KBM-7 (cell line): ENCODE measurements at regions not wholly inside any gene's neighbourhood (a gene's known extent, or its start where the extent isn't known, plus 50 kb on each side); places are given as distances from the start of the nearest gene placed in this dataset.

Experiments
- DNase-seq: peaks from one replicate; pipeline ENCODE4 v3.0.0-alpha.2; 2015
- in situ Hi-C: fragments of 300-500 bp; cut with MboI; formaldehyde crosslinking; loops from 2 replicates; pipeline ENCODE4 v1.14.3; 2020; ENCODE audit warnings: low sequenced_read_pairs, low pct_unique_long_range_greater_than_20kb, mixed read lengths

DNA sequence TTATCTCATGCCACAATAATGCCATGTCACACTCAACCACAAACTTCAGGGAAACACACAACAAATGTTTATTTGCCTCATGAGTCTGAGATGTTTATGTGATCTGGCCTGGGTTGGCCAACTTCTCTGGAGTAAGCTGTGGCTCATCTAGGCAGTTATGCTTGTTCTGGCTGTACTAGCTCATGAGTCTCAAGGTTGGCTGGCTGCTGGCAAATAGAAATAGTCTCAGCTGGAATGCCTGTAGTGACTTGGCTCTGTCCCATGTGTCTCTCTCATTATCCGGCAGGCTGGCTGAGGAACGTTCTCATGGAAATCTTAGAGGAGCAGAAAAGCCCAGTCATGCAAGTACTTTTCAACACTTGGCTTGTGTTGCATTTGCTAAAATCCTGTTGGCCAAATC is 234.9 kb upstream of the CDH2 start:
- in situ Hi-C loops: no loop called here
- DNase-seq: no peak

DNA sequence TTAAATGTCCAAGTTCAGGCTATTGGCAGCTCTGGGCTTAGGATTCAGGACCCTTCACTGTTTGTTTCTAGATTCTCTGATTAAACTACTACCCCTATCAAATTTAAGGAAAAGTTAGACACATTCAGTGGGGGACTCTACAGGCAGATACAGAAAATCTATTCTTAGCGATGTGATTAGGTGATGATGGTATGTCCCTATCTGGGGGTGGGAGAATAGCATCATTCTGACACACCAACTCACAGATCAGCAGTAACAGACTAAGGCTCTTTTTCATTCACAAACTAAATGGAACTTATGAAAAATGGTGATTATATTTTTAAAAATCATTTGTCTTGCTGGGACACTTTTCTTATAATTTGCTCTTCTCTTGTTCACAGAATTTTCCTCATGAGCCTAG is 232.9 kb upstream of the CDH2 start:
- no peak for DNase-seq
- in situ Hi-C loops: no loop called here

DNA sequence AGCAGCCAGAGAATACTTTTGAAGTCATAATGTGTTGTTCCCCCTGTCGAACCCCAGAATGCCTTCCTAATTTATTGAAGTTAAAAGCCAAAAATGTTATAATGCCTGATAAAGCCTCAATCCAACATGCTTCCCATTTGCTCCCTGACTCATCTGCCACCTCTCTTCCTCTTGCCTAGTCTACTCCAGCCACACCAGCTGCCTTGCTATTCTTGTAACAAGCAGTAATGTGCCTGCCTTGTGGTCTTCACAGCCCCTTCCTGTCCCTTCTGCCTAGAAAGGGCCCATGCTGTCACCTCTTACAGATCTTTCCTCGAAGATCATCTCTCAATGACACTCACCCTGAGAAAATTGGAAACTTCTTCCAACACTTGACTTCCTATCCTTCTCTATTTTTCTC is 231.6 kb upstream of the CDH2 start:
- no peak for DNase-seq
- in situ Hi-C loops: no loop called here

DNA sequence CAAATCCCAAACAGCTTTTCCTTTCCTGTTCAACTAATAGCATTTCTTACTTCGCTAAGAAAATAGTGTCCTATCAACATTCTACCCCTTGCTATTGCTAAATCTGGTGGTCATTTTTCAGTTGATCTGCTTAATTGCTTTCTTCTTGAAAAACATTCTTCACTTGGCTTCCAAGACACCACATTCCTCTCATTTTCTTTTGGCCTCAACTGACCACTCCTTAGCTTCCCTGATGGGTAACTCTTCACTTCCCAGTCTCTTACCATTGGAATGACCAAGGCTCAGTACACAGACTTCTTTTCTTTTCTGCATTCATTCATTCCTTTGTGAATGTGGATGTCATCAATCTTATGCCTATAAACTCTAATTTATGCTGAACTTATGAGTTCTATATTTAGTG is 230.8 kb upstream of the CDH2 start:
- DNase-seq: no peak
- in situ Hi-C loops: no loop called here

- in situ Hi-C loops: no loop called here
Observed at GRCh38 chr18:28406533-28406932, 229.6 kb upstream of the CDH2 start.

DNA sequence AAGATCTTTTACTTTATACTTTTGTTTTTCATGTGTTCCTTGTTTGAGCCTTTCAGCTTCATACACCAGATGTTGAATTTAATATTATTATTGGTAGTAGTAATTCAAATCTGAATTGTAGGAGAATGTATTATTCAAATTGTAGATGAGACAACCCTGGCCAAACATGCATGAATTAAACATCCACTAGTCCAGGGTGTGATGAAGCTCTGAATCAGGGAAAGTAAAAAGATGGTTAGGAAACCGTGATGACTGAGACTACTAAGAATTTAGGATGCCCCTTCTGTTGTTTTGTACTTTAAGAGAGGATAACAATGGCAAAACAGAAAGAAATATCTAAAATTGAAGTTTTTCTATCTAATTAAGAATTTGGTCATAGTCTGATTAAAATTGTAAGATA is 227.8 kb upstream of the CDH2 start:
- DNase-seq: no peak
- in situ Hi-C loops: no loop called here

More at GRCh38 chr18:28406533-28406932, 229.6 kb upstream of the CDH2 start:
- no peak for DNase-seq

GRCh38 chr18:28399781-28400362 is 222.9 kb upstream of the CDH2 start:
- DNase-seq: no peak
- in situ Hi-C loops: no loop called here

DNA sequence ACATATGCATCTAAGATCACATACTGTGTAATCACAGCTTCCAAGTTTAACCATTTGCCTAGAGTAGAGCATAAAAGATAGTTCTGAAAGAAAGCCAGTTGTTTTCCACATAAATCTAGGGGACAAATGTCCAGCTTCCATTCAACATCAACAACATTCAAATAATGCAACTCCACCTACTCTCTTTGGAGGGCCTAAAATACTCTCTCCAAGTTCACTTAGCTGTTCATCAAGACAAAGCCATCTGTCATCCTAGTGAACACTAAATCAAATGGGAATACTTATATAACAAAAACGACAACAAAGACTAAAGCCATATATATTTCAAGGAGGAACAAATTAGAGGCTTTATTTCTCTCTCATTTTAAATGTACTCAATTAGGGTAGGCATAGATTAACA is 221.5 kb upstream of the CDH2 start:
- in situ Hi-C loops: no loop called here
- DNase-seq: no peak

DNA sequence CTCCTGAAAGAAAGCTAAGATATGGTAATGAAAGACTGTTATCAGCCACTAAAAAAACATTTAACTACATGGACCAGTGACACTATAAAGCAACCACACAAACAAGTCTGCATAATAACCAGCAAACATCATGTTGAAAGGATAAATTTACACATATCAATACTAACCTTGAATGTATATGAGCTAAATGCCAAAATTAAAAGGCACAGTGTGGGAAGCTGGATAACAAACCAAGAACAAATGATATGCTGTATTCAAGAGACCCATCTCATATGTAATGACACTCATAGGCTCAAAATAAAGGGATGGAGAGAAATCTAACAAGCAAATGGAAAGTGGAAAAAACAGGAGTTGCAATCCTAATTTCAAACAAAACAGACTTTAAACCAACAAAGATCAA is 213.1 kb upstream of the CDH2 start:
- DNase-seq: no peak
- in situ Hi-C loops: no loop called here

DNA sequence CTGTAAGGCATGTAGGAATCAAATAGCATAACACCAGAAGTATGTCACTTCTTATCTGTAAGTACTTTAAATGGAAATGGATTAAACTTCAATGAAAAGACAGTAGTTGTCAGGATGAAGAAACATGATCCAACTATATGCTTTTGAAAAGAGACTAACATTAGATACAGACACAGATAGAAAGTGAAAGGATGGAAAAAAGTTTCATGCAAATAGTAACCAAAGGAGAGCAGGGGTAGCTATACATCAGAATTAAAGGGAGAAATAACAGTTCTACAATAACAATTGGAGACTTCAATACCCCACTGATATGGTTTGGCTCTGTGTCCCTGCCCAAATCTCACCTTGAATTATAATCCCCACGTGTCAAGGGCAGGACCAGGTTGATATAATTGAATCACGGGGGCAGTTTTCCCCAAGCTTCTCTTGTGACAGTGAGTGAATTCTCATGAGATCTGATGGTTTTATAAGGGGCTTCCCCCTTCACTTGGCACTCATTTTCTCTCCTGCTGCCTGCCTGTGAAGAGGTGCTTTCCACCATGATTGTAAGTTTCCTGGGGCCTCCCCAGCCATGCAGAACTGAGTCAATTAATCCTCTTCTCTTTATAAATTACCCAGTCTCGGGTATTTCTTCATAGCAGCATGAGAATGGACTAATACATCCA is 205.4 kb upstream of the CDH2 start:
- in situ Hi-C loops: no loop called here
- DNase-seq: no peak

DNA sequence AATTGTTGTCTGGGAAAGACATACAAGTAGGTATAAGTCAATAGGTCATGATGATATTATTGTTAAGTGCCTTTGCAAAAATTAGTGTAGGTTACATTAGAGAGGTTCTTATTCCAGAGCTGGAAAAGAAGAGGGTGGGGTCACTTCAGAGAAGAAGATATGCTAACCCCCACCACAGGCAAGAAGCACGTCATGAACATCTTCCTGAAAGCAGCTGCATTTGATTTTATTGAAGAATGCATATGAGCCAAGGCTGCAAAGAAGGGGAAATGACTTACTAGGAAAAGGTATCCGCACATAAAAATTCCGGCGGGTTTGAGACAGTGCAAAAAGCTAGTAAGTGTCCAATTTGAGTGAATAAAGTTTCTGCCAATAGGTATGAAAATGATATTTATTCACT is 195.3 kb upstream of the CDH2 start:
- in situ Hi-C loops: no loop called here
- DNase-seq: no peak

DNA sequence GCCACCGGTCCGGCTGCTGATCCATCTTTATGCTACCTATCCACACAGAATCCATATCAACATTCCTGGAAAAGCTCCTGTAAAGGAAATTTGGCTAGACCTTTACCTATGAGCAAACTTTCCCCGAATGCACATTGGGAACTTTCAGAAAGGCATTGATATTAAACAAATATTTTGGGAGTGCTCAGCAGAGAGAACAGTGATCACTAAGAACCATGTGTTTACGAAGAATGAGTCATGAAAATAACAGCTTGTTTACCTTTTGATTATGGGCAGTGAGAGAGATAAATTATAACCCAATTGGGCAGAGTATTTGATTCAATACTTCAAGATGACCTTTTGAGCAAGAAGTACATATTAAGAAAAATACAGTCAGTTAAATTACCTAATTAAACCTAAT is 189.7 kb upstream of the CDH2 start:
- DNase-seq: no peak
- in situ Hi-C loops: no loop called here

GRCh38 chr18:28365411-28365831 is 188.5 kb upstream of the CDH2 start:
- in situ Hi-C loops: no loop called here
- DNase-seq: no peak

DNA sequence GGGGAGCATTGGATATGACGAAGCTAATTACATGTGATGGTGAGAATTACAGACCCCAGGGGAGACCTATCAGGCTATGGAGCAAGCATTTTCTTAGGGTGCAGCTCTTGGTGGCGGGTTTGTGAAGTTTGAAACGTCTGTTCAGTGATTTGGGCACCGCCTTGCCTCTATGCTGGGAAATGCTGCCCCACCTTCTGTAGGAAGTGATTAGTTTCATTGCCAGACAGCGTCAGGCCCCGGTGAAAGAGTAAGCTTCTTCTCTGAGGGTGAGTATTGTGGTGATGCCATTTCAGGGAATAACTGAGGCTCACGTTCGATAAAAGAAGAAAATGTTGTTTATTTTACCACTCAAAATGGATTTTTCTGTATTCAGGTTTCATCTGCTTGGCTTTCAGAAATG is 186.2 kb upstream of the CDH2 start:
- no peak for DNase-seq
- in situ Hi-C loops: no loop called here

- no peak for DNase-seq
- in situ Hi-C loops: no loop called here
Observed at GRCh38 chr18:28359176-28359575, 182.2 kb upstream of the CDH2 start.

DNA sequence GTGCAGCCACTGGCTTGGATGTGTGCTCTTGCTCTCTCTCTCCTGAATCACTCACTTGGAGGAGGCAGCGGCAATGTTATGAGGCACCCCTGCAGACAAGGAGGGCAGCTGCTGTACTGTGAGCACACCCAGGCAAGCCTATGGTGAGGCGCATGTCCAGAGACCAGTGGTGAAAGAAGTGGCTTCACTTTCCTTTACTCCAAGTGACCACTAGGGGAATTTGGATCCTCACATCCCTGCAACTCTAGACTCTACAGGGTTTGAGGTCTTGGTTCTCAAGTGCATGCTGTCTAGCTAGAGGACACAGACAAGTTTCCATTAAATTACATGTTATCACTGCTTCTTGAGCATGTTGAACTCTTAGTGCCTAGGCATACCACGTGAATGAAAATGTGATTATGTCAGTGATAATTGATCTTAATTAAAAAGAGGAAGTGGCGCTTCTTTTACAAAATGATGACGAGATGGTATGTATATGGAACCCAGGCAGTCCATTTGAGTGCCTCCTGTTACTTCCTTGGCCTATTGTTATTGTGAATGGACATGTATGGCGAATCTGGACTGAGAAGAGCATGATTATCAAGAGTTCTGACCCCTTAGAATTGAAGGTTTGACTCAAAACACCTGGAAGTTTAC is 181.0 kb upstream of the CDH2 start:
- in situ Hi-C loops: no loop called here
- DNase-seq: peak; percentile 3

GRCh38 chr18:28350821-28351220 is 173.9 kb upstream of the CDH2 start:
- DNase-seq: no peak
- in situ Hi-C loops: no loop called here

- no peak for DNase-seq
- in situ Hi-C loops: no loop called here
Observed at GRCh38 chr18:28342231-28342630, 165.3 kb upstream of the CDH2 start.

- in situ Hi-C loops: no loop called here
- DNase-seq: no peak
Observed at GRCh38 chr18:28338316-28338715, 161.4 kb upstream of the CDH2 start.

DNA sequence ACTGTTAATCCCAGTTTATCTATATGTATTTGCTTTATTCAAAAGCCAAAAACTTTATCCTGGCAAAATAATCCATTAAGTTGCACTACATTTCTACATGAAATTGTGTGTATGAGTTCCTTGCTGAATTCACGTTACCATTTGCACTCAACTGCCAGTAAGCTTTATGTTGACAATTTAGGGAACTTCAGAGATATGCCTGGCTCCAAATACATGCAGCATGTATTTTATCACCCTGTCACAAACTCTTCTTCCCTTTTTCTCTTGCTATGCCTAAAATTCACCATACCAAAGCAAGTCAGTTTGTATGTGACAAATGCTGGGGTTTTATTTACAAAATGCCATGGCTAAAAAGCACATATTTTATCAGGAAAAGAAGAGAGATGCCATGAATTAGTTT is 157.6 kb upstream of the CDH2 start:
- no peak for DNase-seq
- in situ Hi-C loops: no loop called here

GRCh38 chr18:28332071-28332470 is 155.1 kb upstream of the CDH2 start:
- no peak for DNase-seq
- in situ Hi-C loops: no loop called here
